Mesenchymal stem cell (in vitro differentiated cells and primary cell): ENCODE measurements at regions not wholly inside any gene's neighbourhood (a gene's known extent, or its start where the extent isn't known, plus 50 kb on each side); places are given as distances from the start of the nearest gene placed in this dataset.

ENCODE experiments used
- DNase-seq: peaks from one replicate; pipeline ENCODE4 v3.0.0-alpha.2; 2013
- H2AFZ ChIP-seq: one replicate; pipeline ENCODE4 v1.6.1; 2013; ENCODE audit warnings: low read depth, mild to moderate bottlenecking, control low read depth, inconsistent platforms, low read length, moderate library complexity
- H2AK5ac ChIP-seq: 2 replicates; pipeline ENCODE4 v1.6.1; 2013; ENCODE audit warnings: low read length, moderate library complexity, mild to moderate bottlenecking, inconsistent platforms; ENCODE audit not compliant: severe bottlenecking
- H2BK120ac ChIP-seq: one replicate; pipeline ENCODE4 v1.6.1; 2013; ENCODE audit warnings: low read depth, mild to moderate bottlenecking, inconsistent platforms, low read length, moderate library complexity
- H2BK12ac ChIP-seq, 2 experiments: one replicate each; pipeline ENCODE4 v1.6.1; 2013; ENCODE audit warnings: inconsistent platforms in 2 of 2, low read length in 2 of 2, mild to moderate bottlenecking in 2 of 2, moderate library complexity in 2 of 2, control low read depth in 1 of 2
- H2BK15ac ChIP-seq: one replicate; pipeline ENCODE4 v1.6.1; 2013; ENCODE audit warnings: mild to moderate bottlenecking, low read depth, inconsistent platforms; ENCODE audit not compliant: poor library complexity, severe bottlenecking
- H2BK5ac ChIP-seq: 2 replicates; pipeline ENCODE4 v1.6.1; 2013; ENCODE audit warnings: low read depth, mild to moderate bottlenecking, low read length, control low read depth, inconsistent platforms; ENCODE audit not compliant: poor library complexity, severe bottlenecking
- H3K14ac ChIP-seq, 2 experiments: one replicate each; pipeline ENCODE4 v1.6.1; 2013; ENCODE audit warnings: inconsistent platforms in 2 of 2, low read length in 2 of 2, control low read depth in 1 of 2, mild to moderate bottlenecking in 1 of 2, moderate library complexity in 1 of 2
- H3K18ac ChIP-seq, 2 experiments: one replicate each; pipeline ENCODE4 v1.6.1; 2013; ENCODE audit warnings: inconsistent platforms in 2 of 2, low read length in 2 of 2, control low read depth in 1 of 2, low read depth in 1 of 2, mild to moderate bottlenecking in 1 of 2
- H3K23ac ChIP-seq, 2 experiments: one replicate each; pipeline ENCODE4 v1.6.1; 2013; ENCODE audit warnings: inconsistent platforms in 2 of 2, low read length in 2 of 2, mild to moderate bottlenecking in 2 of 2, moderate library complexity in 2 of 2, control low read depth in 1 of 2
- H3K27ac ChIP-seq: 2 replicates; pipeline ENCODE4 v1.5.1; 2013; ENCODE audit warnings: mild to moderate bottlenecking, moderate library complexity, low read length, control low read depth, inconsistent platforms; ENCODE audit not compliant: poor library complexity, severe bottlenecking
- H3K27me3 ChIP-seq, 2 experiments: 2 replicates each; pipeline versions ENCODE4 v1.6.1 to v1.7.0; 2013; ENCODE audit warnings: low read length in 2 of 2, mild to moderate bottlenecking in 2 of 2, moderate library complexity in 2 of 2, control low read depth in 1 of 2, inconsistent platforms in 1 of 2; ENCODE audit not compliant: control insufficient read depth in 1 of 2, insufficient read depth in 1 of 2
- H3K36me3 ChIP-seq, 2 experiments: 2 replicates each; pipeline versions ENCODE4 v1.6.1 to v1.7.0; 2013; ENCODE audit warnings: low read length in 2 of 2, control low read depth in 1 of 2, inconsistent platforms in 1 of 2, low read depth in 1 of 2, mild to moderate bottlenecking in 1 of 2; ENCODE audit not compliant: insufficient read depth in 2 of 2, control insufficient read depth in 1 of 2
- H3K4ac ChIP-seq, 2 experiments: one replicate each; pipeline ENCODE4 v1.6.1; 2013; ENCODE audit warnings: inconsistent platforms in 2 of 2, low read length in 2 of 2, mild to moderate bottlenecking in 2 of 2, moderate library complexity in 2 of 2, control low read depth in 1 of 2, low read depth in 1 of 2
- H3K4me1 ChIP-seq: 2 replicates; pipeline ENCODE4 v1.6.1; 2013; ENCODE audit warnings: low read depth, low read length, control low read depth; ENCODE audit not compliant: control insufficient read depth, insufficient read depth
- H3K4me2 ChIP-seq: 2 replicates; pipeline ENCODE4 v1.6.1; 2013; ENCODE audit warnings: low read length, mild to moderate bottlenecking, inconsistent platforms; ENCODE audit not compliant: poor library complexity, severe bottlenecking
- H3K4me3 ChIP-seq, 2 experiments: 2 replicates each; pipeline versions ENCODE4 v1.5.1 to v1.7.0; 2013; ENCODE audit warnings: low read length in 2 of 2, mild to moderate bottlenecking in 2 of 2, control low read depth in 1 of 2, low read depth in 1 of 2; ENCODE audit not compliant: insufficient read depth in 1 of 2
- H3K79me1 ChIP-seq: replicated peaks from 2 replicates; pipeline ENCODE4 v1.6.1; 2013; ENCODE audit warnings: mild to moderate bottlenecking, control low read depth, low read length, inconsistent platforms; ENCODE audit not compliant: poor library complexity, severe bottlenecking
- H3K9ac ChIP-seq: 2 replicates; pipeline ENCODE4 v1.7.0; 2013; ENCODE audit warnings: mild to moderate bottlenecking, low read length, moderate library complexity
- H3K9me3 ChIP-seq: 2 replicates; pipeline ENCODE4 v1.7.0; 2013; ENCODE audit warnings: mild to moderate bottlenecking, low read length; ENCODE audit not compliant: control insufficient read depth
- H4K8ac ChIP-seq: one replicate; pipeline ENCODE4 v1.6.1; 2013; ENCODE audit warnings: inconsistent platforms, mild to moderate bottlenecking, low read length, moderate library complexity
- H4K91ac ChIP-seq: one replicate; pipeline ENCODE4 v1.6.1; 2013; ENCODE audit warnings: mild to moderate bottlenecking, low read length, inconsistent platforms
- WGBS: methylation state at CpG from one replicate; pipeline ENCODE4 v1.1.7; 2013; ENCODE audit warnings: mixed read lengths; 5-methylcytosine and 5-hydroxymethylcytosine counted together

DNA sequence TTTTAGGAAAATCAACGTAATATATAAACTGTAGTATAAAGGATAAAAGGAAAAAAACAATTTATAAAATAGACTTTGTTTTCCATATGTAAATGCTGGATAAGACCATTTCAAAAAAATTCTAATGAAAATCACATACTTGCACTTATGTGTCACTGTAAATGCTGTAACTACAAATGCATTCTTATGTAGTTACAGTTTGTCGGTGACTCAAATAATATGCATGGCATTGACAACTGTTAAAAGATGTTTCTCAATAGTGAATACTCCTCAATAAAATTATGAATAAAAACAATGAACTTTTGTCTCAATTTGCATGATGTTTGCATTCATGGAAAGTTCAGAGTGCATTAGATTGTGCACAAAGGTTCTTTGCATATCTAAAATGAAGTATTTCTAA is 614.0 kb upstream of the CHRM3 start:
- Histone ChIP-seq H3K9me3 (peaks cover 24% of the 10 kb centered on the region), H3K27me3 (no peaks in the 10 kb centered on the region), H3K4me1 (no peaks in the 10 kb centered on the region), H3K23ac (no peak overlapping the region), H3K4ac (no peak overlapping the region), H2AK5ac (no peak overlapping the region), H3K4me3 (no peak overlapping the region), H2BK15ac (no peak overlapping the region), H2BK120ac (no peak overlapping the region), H3K9ac (no peak overlapping the region), H2AFZ (no peak overlapping the region), H3K79me1 (no peaks in the 10 kb centered on the region), H3K4me2 (no peak overlapping the region), H3K36me3 (no peaks in the 10 kb centered on the region), H2BK12ac (no peak overlapping the region), H3K27ac (no peak overlapping the region), H3K14ac (no peak overlapping the region), H4K91ac (no peak overlapping the region), H2BK5ac (no peak overlapping the region), H3K18ac (no peak overlapping the region), H4K8ac (no peak overlapping the region)
- WGBS: no CpG with 5 or more reads among the region's 2 CpGs
- no peak for DNase-seq

GRCh38 chr1:238767321-238767720 is 619.0 kb upstream of the CHRM3 start:
- H3K4me2 ChIP-seq: no peak overlapping the region
- H3K18ac ChIP-seq: no peak overlapping the region
- H3K23ac ChIP-seq: no peak overlapping the region
- H3K4me3 ChIP-seq: no peak overlapping the region
- H4K8ac ChIP-seq: no peak overlapping the region
- no peaks in the 10 kb centered on the region for H3K4me1 ChIP-seq
- H3K14ac ChIP-seq: no peak overlapping the region
- no peak overlapping the region for H4K91ac ChIP-seq
- no peak overlapping the region for H2BK5ac ChIP-seq
- no peaks in the 10 kb centered on the region for H3K27me3 ChIP-seq
- 96% methylated on average over 2 of the region's 2 CpGs for WGBS
- no peak overlapping the region for H2BK120ac ChIP-seq
- no peak overlapping the region for H2BK15ac ChIP-seq
- no peak overlapping the region for H2AK5ac ChIP-seq
- no peaks in the 10 kb centered on the region for H3K36me3 ChIP-seq
- H2AFZ ChIP-seq: no peak overlapping the region
- no peak overlapping the region for H2BK12ac ChIP-seq
- H3K9me3 ChIP-seq: peaks cover 48% of the 10 kb centered on the region
- no peak overlapping the region for H3K9ac ChIP-seq
- no peak for DNase-seq
- no peak overlapping the region for H3K27ac ChIP-seq
- H3K79me1 ChIP-seq: no peaks in the 10 kb centered on the region
- H3K4ac ChIP-seq: no peak overlapping the region

- no peak overlapping the region for H3K18ac ChIP-seq
- H4K91ac ChIP-seq: no peak overlapping the region
- H2BK12ac ChIP-seq: no peak overlapping the region
- H4K8ac ChIP-seq: no peak overlapping the region
- H3K79me1 ChIP-seq: no peaks in the 10 kb centered on the region
- H3K4ac ChIP-seq: no peak overlapping the region
- no peak overlapping the region for H2AFZ ChIP-seq
- no peak overlapping the region for H2BK120ac ChIP-seq
- H2AK5ac ChIP-seq: no peak overlapping the region
- no peak overlapping the region for H3K14ac ChIP-seq
- no peaks in the 10 kb centered on the region for H3K4me1 ChIP-seq
- H2BK15ac ChIP-seq: no peak overlapping the region
- 43% methylated on average over 1 of the region's 2 CpGs for WGBS
- no peak overlapping the region for H3K23ac ChIP-seq
- H2BK5ac ChIP-seq: no peak overlapping the region
- no peak overlapping the region for H3K9ac ChIP-seq
- no peaks in the 10 kb centered on the region for H3K27me3 ChIP-seq
- H3K4me2 ChIP-seq: no peak overlapping the region
- H3K27ac ChIP-seq: no peak overlapping the region
- no peak overlapping the region for H3K4me3 ChIP-seq
- H3K9me3 ChIP-seq: peaks cover 44% of the 10 kb centered on the region
- no peak for DNase-seq
- no peaks in the 10 kb centered on the region for H3K36me3 ChIP-seq
Observed at GRCh38 chr1:238764779-238765178, 621.6 kb upstream of the CHRM3 start.

DNA sequence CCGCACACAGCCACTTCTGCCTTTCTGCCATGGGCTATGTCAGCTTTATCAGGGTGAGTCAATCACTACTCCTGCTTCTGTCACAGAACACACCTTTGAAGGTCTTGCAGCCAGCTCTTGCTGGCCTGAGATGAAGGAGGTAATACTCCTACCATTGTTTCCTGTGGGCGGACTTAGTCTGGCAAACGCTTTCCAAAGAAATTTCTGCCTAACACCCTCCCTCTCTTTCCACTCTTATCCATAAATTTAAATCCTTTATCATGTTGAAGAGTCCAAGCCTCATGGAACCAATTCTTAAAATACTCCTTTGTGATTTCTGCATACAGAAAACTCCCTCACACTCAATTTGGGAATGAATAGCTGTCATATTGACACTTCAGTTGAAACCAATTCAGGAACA is 633.1 kb upstream of the CHRM3 start:
- Histone ChIP-seq H4K8ac (no peak overlapping the region), H3K4me2 (no peak overlapping the region), H3K79me1 (no peaks in the 10 kb centered on the region), H3K4me3 (no peak overlapping the region), H2AK5ac (no peak overlapping the region), H2BK5ac (no peak overlapping the region), H2BK12ac (no peak overlapping the region), H3K4ac (no peak overlapping the region), H3K4me1 (no peaks in the 10 kb centered on the region), H2BK15ac (peak overlapping the region; percentile 7), H3K14ac (no peak overlapping the region), H3K23ac (no peak overlapping the region), H3K36me3 (no peaks in the 10 kb centered on the region), H2AFZ (no peak overlapping the region), H4K91ac (no peak overlapping the region), H2BK120ac (no peak overlapping the region), H3K9ac (no peak overlapping the region), H3K27me3 (no peaks in the 10 kb centered on the region), H3K9me3 (peaks cover 12% of the 10 kb centered on the region), H3K18ac (no peak overlapping the region), H3K27ac (no peak overlapping the region)
- WGBS: 88% methylated on average over 3 of the region's 3 CpGs
- DNase-seq: no peak
